Muscle of back (tissue), 3 donors: ENCODE measurements at regions not wholly inside any gene's neighbourhood (a gene's known extent, or its start where the extent isn't known, plus 50 kb on each side); places are given as distances from the start of the nearest gene placed in this dataset.
"Not testable (repeated sequence)": the region's sequence is repeated elsewhere in the genome, so short reads cannot be mapped to it uniquely, and the experiment has no call there.

Experiments used
- DNase-seq, 3 donors: peaks; one replicate each; pipeline versions ENCODE4 v3.0.0 to v3.0.0-alpha.2; 2013

- no peak for DNase-seq
These were observed 51.7 kb downstream of the UBE2NL start for GRCh38 chrX:143935601-143936000.

GRCh38 chrX:143940119-143940518 lies 56.2 kb downstream of the UBE2NL start:
- DNase-seq: no peak

- no peak for DNase-seq
These were observed 61.3 kb downstream of the UBE2NL start for GRCh38 chrX:143945171-143945570.

- DNase-seq: no peak
These were observed 80.7 kb downstream of the UBE2NL start for GRCh38 chrX:143964549-143964948.

GRCh38 chrX:143988356-143988755 lies 104.5 kb downstream of the UBE2NL start:
- DNase-seq: no peak

- DNase-seq: no peak
These were observed 110.3 kb downstream of the UBE2NL start for GRCh38 chrX:143994206-143994605.

GRCh38 chrX:143998261-143998660 lies 114.4 kb downstream of the UBE2NL start:
- no peak for DNase-seq

GRCh38 chrX:144006811-144007210 lies 122.9 kb downstream of the UBE2NL start:
- DNase-seq: no peak

- no peak for DNase-seq
These were observed 156.9 kb downstream of the UBE2NL start for GRCh38 chrX:144040793-144041192.

- no peak for DNase-seq
These were observed 158.4 kb downstream of the UBE2NL start for GRCh38 chrX:144042271-144042670.

GRCh38 chrX:144075432-144075831 lies 191.6 kb downstream of the UBE2NL start:
- no peak for DNase-seq

GRCh38 chrX:144082237-144082636 lies 198.4 kb downstream of the UBE2NL start:
- not testable (repeated sequence) for DNase-seq

GRCh38 chrX:144089674-144090073 lies 205.8 kb downstream of the UBE2NL start:
- DNase-seq: not testable (repeated sequence)

- DNase-seq: not testable (repeated sequence)
These were observed 208.2 kb downstream of the UBE2NL start for GRCh38 chrX:144092116-144092515.

GRCh38 chrX:144119490-144119889 lies 235.6 kb downstream of the UBE2NL start:
- DNase-seq: not testable (repeated sequence)

- not testable (repeated sequence) for DNase-seq
These were observed 237.7 kb downstream of the UBE2NL start for GRCh38 chrX:144121566-144121965.

GRCh38 chrX:144127570-144128169 lies 243.8 kb downstream of the UBE2NL start:
- DNase-seq: not testable (repeated sequence)

- DNase-seq: not testable (repeated sequence)
These were observed 245.6 kb downstream of the UBE2NL start for GRCh38 chrX:144129511-144129910.

GRCh38 chrX:144130507-144130906 lies 246.6 kb downstream of the UBE2NL start:
- DNase-seq: not testable (repeated sequence)

GRCh38 chrX:144131080-144131479 lies 247.2 kb downstream of the UBE2NL start:
- not testable (repeated sequence) for DNase-seq

GRCh38 chrX:144134448-144135119 lies 250.7 kb downstream of the UBE2NL start:
- not testable (repeated sequence) for DNase-seq

GRCh38 chrX:144154474-144154873 lies 270.6 kb downstream of the UBE2NL start:
- not testable (repeated sequence) for DNase-seq

- not testable (repeated sequence) for DNase-seq
These were observed 301.3 kb downstream of the UBE2NL start for GRCh38 chrX:144185197-144185596.

GRCh38 chrX:144188489-144188888 lies 304.6 kb downstream of the UBE2NL start:
- DNase-seq: not testable (repeated sequence)
